Esophagus squamous epithelium (tissue), 4 donors: ENCODE measurements at regions not wholly inside any gene's neighbourhood (a gene's known extent, or its start where the extent isn't known, plus 50 kb on each side); places are given as distances from the start of the nearest gene placed in this dataset.

ENCODE experiments used
- CTCF ChIP-seq, 6 experiments: fragments of 450-650 bp in 4 of 6; fragments of 200-600 bp in 2 of 6; sonication (generic) in 2 of 6; IDR thresholded peaks; one replicate each; pipeline ENCODE4 v1.5.1; 2016 to 2019; ENCODE audit warnings: antibody characterized with exemption in 6 of 6, mild to moderate bottlenecking in 4 of 6, moderate library complexity in 4 of 6
- POLR2A ChIP-seq, 4 donors: fragments of 450-650 bp; IDR thresholded peaks; one replicate each; pipeline ENCODE4 v1.6.1; 2017; ENCODE audit warnings: antibody characterized with exemption in 4 of 4, mild to moderate bottlenecking in 4 of 4, moderate library complexity in 3 of 4

GRCh38 chr14:56474419-56475022 is 105.1 kb upstream of the TMEM260 start:
- TF ChIP-seq CTCF (IDR thresholded peaks at IDR 0.05) (peak; percentile 47 to 85 (median 69)), POLR2A (IDR thresholded peaks at IDR 0.05) (no peak)
